ENCODE measurements at regions not wholly inside any gene's neighbourhood (a gene's known extent, or its start where the extent isn't known, plus 50 kb on each side); places are given as distances from the start of the nearest gene placed in this dataset.

DNA sequence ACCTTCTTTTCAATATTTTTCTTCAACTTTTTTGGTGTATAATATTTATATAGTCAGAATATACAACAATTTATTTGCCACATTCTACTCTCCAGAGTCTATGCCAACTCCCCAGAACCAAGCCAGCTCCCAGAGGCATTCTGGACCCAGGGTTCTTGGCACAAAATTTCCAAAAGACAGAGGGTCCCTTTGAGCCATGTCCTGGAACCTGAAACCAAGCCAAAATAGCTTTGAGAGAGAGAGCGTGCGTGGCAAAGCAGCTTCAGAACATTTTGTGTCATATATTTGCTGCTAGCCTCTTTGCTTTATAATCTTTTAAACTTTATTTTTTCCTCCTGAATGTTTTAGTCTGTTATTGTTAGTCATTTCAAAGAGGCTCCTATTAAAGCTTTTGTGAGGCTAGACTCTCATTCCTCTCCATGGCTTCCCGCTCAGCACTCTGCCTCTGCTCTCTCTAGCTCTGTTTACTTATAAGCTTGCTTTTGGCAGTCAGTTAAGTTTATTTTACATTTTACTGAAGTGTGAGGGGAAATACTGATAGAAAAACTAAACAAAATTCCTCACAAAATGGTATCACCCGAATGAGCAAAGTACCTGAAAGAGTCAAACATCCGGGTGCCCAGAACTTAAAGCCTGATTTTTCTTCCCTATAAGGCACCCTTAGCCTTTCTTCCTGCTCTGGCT lies 605.1 kb upstream of the ID4 start:
- dilution Hi-C loops (cut with HindIII; ENCODE audit: low sequenced_read_pairs, unreplicated experiment): no loop called here
- Histone ChIP-seq H4K20me1 (ENCODE audit: insufficient read depth, low read length) (no peaks in the 10 kb centered on the region), H3K9me3 (ENCODE audit: control insufficient read depth, insufficient read depth, low read length) (no peaks in the 10 kb centered on the region; the same call in 1 of the 2 replicates), H3K56ac (ENCODE audit: extremely low read depth, insufficient read depth, low read length) (no peak overlapping the region), H4K91ac (ENCODE audit: insufficient read depth, low read depth, low read length) (no peak overlapping the region), H3K4me3 (ENCODE audit: insufficient read depth, low read depth, low read length) (no peak overlapping the region), H3K4ac (ENCODE audit: low read depth, low read length) (no peak overlapping the region), H3K36me3 (ENCODE audit: control insufficient read depth, insufficient read depth, low read length) (no peaks in the 10 kb centered on the region), H3K79me1 (ENCODE audit: low read depth in 1 of 2, low read length in 2 of 2) (no peaks in the 10 kb centered on the region), H2AK9ac (replicated peaks; ENCODE audit: low read depth, low read length, poor library complexity) (no peak overlapping the region), H2AK5ac (ENCODE audit: low read depth, low read length) (no peak overlapping the region), H3K18ac (ENCODE audit: low read depth, low read length) (no peak overlapping the region), H3K4me1 (ENCODE audit: control insufficient read depth, insufficient read depth, low read length) (no peaks in the 10 kb centered on the region), H2BK5ac (ENCODE audit: low read depth, low read length, poor library complexity, severe bottlenecking) (no peak overlapping the region), H3K9ac (ENCODE audit: low read depth, low read length) (no peak overlapping the region), H3K23ac (ENCODE audit: low read depth, low read length) (no peak overlapping the region), H2BK20ac (ENCODE audit: low read depth, low read length) (no peak overlapping the region), H2AFZ (replicated peaks; ENCODE audit: low read length, poor library complexity) (no peak overlapping the region), H4K8ac (ENCODE audit: low read depth in 2 of 2, low read length in 2 of 2) (no peak overlapping the region), H3K27me3 (ENCODE audit: control insufficient read depth, insufficient read depth, low read length) (no peaks in the 10 kb centered on the region), H3K4me2 (ENCODE audit: low read depth, low read length) (no peak overlapping the region), H3K9me1 (ENCODE audit: insufficient read depth, low read length) (no peaks in the 10 kb centered on the region), H4K5ac (ENCODE audit: low read depth, low read length) (no peak overlapping the region), H2BK15ac (ENCODE audit: low read depth, low read length) (no peak overlapping the region), H3K14ac (replicated peaks; ENCODE audit: low read depth, low read length) (no peak overlapping the region), H3K27ac (ENCODE audit: insufficient read depth, low read length) (no peak overlapping the region), H2BK120ac (ENCODE audit: low read depth, low read length) (no peak overlapping the region)
- intact Hi-C loops (cut with micrococcal nuclease): no loop called here
- POLR2A ChIA-PET (ENCODE audit: unreplicated experiment): no interaction called here
- CTCF ChIA-PET: no interaction called here
- no CpG with 5 or more reads among the region's 5 CpGs for WGBS, 2 experiments (ENCODE audit: extremely low coverage in 2 of 2, insufficient read length in 1 of 2)
- no peak for ATAC-seq (ENCODE audit: low read depth)
- BruUV-seq (replicated peaks): no TSS peak
- TF ChIP-seq NFE2L2 (IDR thresholded peaks at IDR 0.05; ENCODE audit: low read depth, low read length): no peak
- no peak for TF ChIP-seq MAFK (IDR thresholded peaks at IDR 0.05; ENCODE audit: low read depth, low read length)
- TF ChIP-seq, protein P1, sequence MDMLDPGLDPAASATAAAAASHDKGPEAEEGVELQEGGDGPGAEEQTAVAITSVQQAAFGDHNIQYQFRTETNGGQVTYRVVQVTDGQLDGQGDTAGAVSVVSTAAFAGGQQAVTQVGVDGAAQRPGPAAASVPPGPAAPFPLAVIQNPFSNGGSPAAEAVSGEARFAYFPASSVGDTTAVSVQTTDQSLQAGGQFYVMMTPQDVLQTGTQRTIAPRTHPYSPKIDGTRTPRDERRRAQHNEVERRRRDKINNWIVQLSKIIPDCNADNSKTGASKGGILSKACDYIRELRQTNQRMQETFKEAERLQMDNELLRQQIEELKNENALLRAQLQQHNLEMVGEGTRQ (IDR thresholded peaks at IDR 0.05; ENCODE audit: low read depth, low read length): no peak
- TF ChIP-seq, protein P2, sequence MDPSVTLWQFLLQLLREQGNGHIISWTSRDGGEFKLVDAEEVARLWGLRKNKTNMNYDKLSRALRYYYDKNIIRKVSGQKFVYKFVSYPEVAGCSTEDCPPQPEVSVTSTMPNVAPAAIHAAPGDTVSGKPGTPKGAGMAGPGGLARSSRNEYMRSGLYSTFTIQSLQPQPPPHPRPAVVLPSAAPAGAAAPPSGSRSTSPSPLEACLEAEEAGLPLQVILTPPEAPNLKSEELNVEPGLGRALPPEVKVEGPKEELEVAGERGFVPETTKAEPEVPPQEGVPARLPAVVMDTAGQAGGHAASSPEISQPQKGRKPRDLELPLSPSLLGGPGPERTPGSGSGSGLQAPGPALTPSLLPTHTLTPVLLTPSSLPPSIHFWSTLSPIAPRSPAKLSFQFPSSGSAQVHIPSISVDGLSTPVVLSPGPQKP (IDR thresholded peaks at IDR 0.05; ENCODE audit: borderline replicate concordance, low read depth, low read length): no peak
- TF ChIP-seq SMC3 (IDR thresholded peaks at IDR 0.05; ENCODE audit: low read depth, low read length): no peak
- TF ChIP-seq RCOR1 (IDR thresholded peaks at IDR 0.05; ENCODE audit: insufficient replicate concordance, low read length): no peak
- DNase-seq: no peak
- in situ Hi-C loops (cut with MboI; ENCODE audit: low sequenced_read_pairs): no loop called here

Data from IMR-90 (cell line).